HUES6 (cell line): ENCODE measurements at regions not wholly inside any gene's neighbourhood (a gene's known extent, or its start where the extent isn't known, plus 50 kb on each side); places are given as distances from the start of the nearest gene placed in this dataset.

Experiments
- H3K27ac ChIP-seq: 2 replicates; pipeline ENCODE4 v1.7.0; 2013; ENCODE audit warnings: low read depth, mild to moderate bottlenecking, low read length, inconsistent platforms
- H3K27me3 ChIP-seq: 2 replicates; pipeline ENCODE4 v1.6.1; 2013; ENCODE audit warnings: low read length; ENCODE audit not compliant: control insufficient read depth, insufficient read depth
- H3K36me3 ChIP-seq: 2 replicates; pipeline ENCODE4 v1.6.1; 2013; ENCODE audit warnings: low read length; ENCODE audit not compliant: control insufficient read depth, insufficient read depth
- H3K4me1 ChIP-seq: 2 replicates; pipeline ENCODE4 v1.6.1; 2013; ENCODE audit warnings: low read length; ENCODE audit not compliant: control insufficient read depth, insufficient read depth
- H3K4me3 ChIP-seq: 2 replicates; pipeline ENCODE4 v1.5.1; 2013; ENCODE audit warnings: low read depth, low read length
- H3K9ac ChIP-seq: one replicate; pipeline ENCODE4 v1.6.1; 2013; ENCODE audit warnings: mild to moderate bottlenecking, low read length
- H3K9me3 ChIP-seq: 2 replicates; pipeline ENCODE4 v1.6.1; 2013; ENCODE audit warnings: low read depth, low read length; ENCODE audit not compliant: control insufficient read depth, insufficient read depth

- no peaks in the 10 kb centered on the region for H3K9me3 ChIP-seq
These were observed 100.2 kb upstream of the ZNF366 start for GRCh38 chr5:72607381-72607780.

GRCh38 chr5:72606525-72606924 is 99.3 kb upstream of the ZNF366 start:
- Histone ChIP-seq H3K27ac (no peak overlapping the region), H3K27me3 (no peaks in the 10 kb centered on the region), H3K9me3 (peaks cover 5% of the 10 kb centered on the region; the same call in 1 of the 2 replicates), H3K36me3 (no peaks in the 10 kb centered on the region), H3K4me3 (no peak overlapping the region), H3K4me1 (peaks cover 3% of the 10 kb centered on the region; the same call in 1 of the 2 replicates), H3K9ac (no peak overlapping the region)

More at GRCh38 chr5:72607381-72607780, 100.2 kb upstream of the ZNF366 start:
- H3K27me3 ChIP-seq: no peaks in the 10 kb centered on the region
- no peak overlapping the region for H3K4me3 ChIP-seq
- H3K27ac ChIP-seq: no peak overlapping the region
- no peak overlapping the region for H3K9ac ChIP-seq
- no peaks in the 10 kb centered on the region for H3K36me3 ChIP-seq
- peaks cover 3% of the 10 kb centered on the region; the same call in 1 of the 2 replicates for H3K4me1 ChIP-seq

GRCh38 chr5:72605632-72606031 is 98.4 kb upstream of the ZNF366 start:
- Histone ChIP-seq H3K4me1 (no peaks in the 10 kb centered on the region), H3K36me3 (no peaks in the 10 kb centered on the region), H3K9ac (no peak overlapping the region), H3K9me3 (peaks cover 5% of the 10 kb centered on the region; the same call in 1 of the 2 replicates), H3K27me3 (no peaks in the 10 kb centered on the region), H3K4me3 (no peak overlapping the region), H3K27ac (no peak overlapping the region)

- Histone ChIP-seq H3K4me3 (no peak overlapping the region), H3K9ac (no peak overlapping the region), H3K4me1 (no peaks in the 10 kb centered on the region), H3K27me3 (no peaks in the 10 kb centered on the region), H3K27ac (no peak overlapping the region), H3K36me3 (no peaks in the 10 kb centered on the region), H3K9me3 (peaks cover 5% of the 10 kb centered on the region; the same call in 1 of the 2 replicates)
These were observed 97.6 kb upstream of the ZNF366 start for GRCh38 chr5:72604798-72605154.

GRCh38 chr5:72604111-72604797 is 97.0 kb upstream of the ZNF366 start:
- Histone ChIP-seq H3K27me3 (no peaks in the 10 kb centered on the region), H3K9ac (no peak overlapping the region), H3K27ac (no peak overlapping the region), H3K36me3 (no peaks in the 10 kb centered on the region), H3K9me3 (peaks cover 9% of the 10 kb centered on the region; the same call in 1 of the 2 replicates), H3K4me3 (no peak overlapping the region), H3K4me1 (no peaks in the 10 kb centered on the region)

- Histone ChIP-seq H3K9ac (no peak overlapping the region), H3K9me3 (peaks cover 16% of the 10 kb centered on the region; the same call in 1 of the 2 replicates), H3K27me3 (no peaks in the 10 kb centered on the region), H3K4me1 (no peaks in the 10 kb centered on the region; the same call in 1 of the 2 replicates), H3K4me3 (no peak overlapping the region), H3K27ac (no peak overlapping the region), H3K36me3 (no peaks in the 10 kb centered on the region)
These were observed 95.8 kb upstream of the ZNF366 start for GRCh38 chr5:72602696-72603685.

GRCh38 chr5:72601861-72602260 is 94.7 kb upstream of the ZNF366 start:
- H3K36me3 ChIP-seq: no peaks in the 10 kb centered on the region
- H3K9ac ChIP-seq: no peak overlapping the region
- no peak overlapping the region for H3K27ac ChIP-seq
- peaks cover 16% of the 10 kb centered on the region; the same call in 1 of the 2 replicates for H3K9me3 ChIP-seq
- no peaks in the 10 kb centered on the region for H3K27me3 ChIP-seq
- H3K4me3 ChIP-seq: no peak overlapping the region
- peaks cover 8% of the 10 kb centered on the region; the same call in 1 of the 2 replicates for H3K4me1 ChIP-seq

GRCh38 chr5:72600391-72600981 is 93.3 kb upstream of the ZNF366 start:
- Histone ChIP-seq H3K4me3 (no peak overlapping the region), H3K9me3 (peaks cover 16% of the 10 kb centered on the region; the same call in 1 of the 2 replicates), H3K36me3 (no peaks in the 10 kb centered on the region), H3K4me1 (peaks cover 8% of the 10 kb centered on the region; the same call in 1 of the 2 replicates), H3K27ac (no peak overlapping the region), H3K9ac (no peak overlapping the region), H3K27me3 (no peaks in the 10 kb centered on the region)

- Histone ChIP-seq H3K27me3 (no peaks in the 10 kb centered on the region), H3K9ac (no peak overlapping the region), H3K9me3 (peaks cover 16% of the 10 kb centered on the region; the same call in 1 of the 2 replicates), H3K27ac (no peak overlapping the region), H3K36me3 (no peaks in the 10 kb centered on the region), H3K4me3 (no peak overlapping the region), H3K4me1 (peaks cover 8% of the 10 kb centered on the region; the same call in 1 of the 2 replicates)
These were observed 92.5 kb upstream of the ZNF366 start for GRCh38 chr5:72599519-72600370.

- Histone ChIP-seq H3K9ac (no peak overlapping the region), H3K4me3 (no peak overlapping the region), H3K36me3 (no peaks in the 10 kb centered on the region), H3K9me3 (peaks cover 16% of the 10 kb centered on the region; the same call in 1 of the 2 replicates), H3K27me3 (no peaks in the 10 kb centered on the region), H3K4me1 (peaks cover 8% of the 10 kb centered on the region; the same call in 1 of the 2 replicates), H3K27ac (no peak overlapping the region)
These were observed 91.8 kb upstream of the ZNF366 start for GRCh38 chr5:72599065-72599433.
